ENCODE measurements at regions not wholly inside any gene's neighbourhood (a gene's known extent, or its start where the extent isn't known, plus 50 kb on each side); places are given as distances from the start of the nearest gene placed in this dataset.
A peak's percentile ranks its signal among the peaks of the same experiment; 100 is the strongest.
"Not testable (repeated sequence)": the region's sequence is repeated elsewhere in the genome, so short reads cannot be mapped to it uniquely, and the experiment has no call there.

- intact Hi-C loops (cut with DNase I), result no loop called here
- H3K27ac ChIP-seq, result no peak overlapping the region
- no peaks in the 10 kb centered on the region for H3K27me3 ChIP-seq
- no peaks in the 10 kb centered on the region for H3K36me3 ChIP-seq
- no peaks in the 10 kb centered on the region for H3K9me3 ChIP-seq
- H3K4me1 ChIP-seq, result no peaks in the 10 kb centered on the region
- H3K4me3 ChIP-seq, result no peak overlapping the region
- DNase-seq (peak; percentile 44), ATAC-seq (no peak)
- TF ChIP-seq CTCF (IDR thresholded peaks at IDR 0.05), result no peak
Observed at GRCh38 chr22:23499845-23500500, 80.1 kb downstream of the IGLL1 start.

- DNase-seq, result peak; percentile 48
- H3K36me3 ChIP-seq, result no peaks in the 10 kb centered on the region
Observed at GRCh38 chr22:23498811-23499798, 81.0 kb downstream of the IGLL1 start.

GRCh38 chr22:23497889-23498288, 82.2 kb downstream of the IGLL1 start:
- H3K27me3 ChIP-seq; H3K4me3 ChIP-seq; H3K9me3 ChIP-seq; DNase-seq; intact Hi-C loops (cut with DNase I); ATAC-seq; H3K36me3 ChIP-seq; H3K4me1 ChIP-seq; H3K27ac ChIP-seq: not testable (repeated sequence)

More at GRCh38 chr22:23498811-23499798, 81.0 kb downstream of the IGLL1 start:
- intact Hi-C loops (cut with DNase I), result no loop called here
- Histone ChIP-seq H3K4me1 (no peaks in the 10 kb centered on the region), H3K4me3 (no peak overlapping the region), H3K27me3 (no peaks in the 10 kb centered on the region), H3K27ac (no peak overlapping the region), H3K9me3 (no peaks in the 10 kb centered on the region)
- no peak for TF ChIP-seq CTCF (IDR thresholded peaks at IDR 0.05)
- peak; percentile 13 for ATAC-seq

GRCh38 chr22:23497016-23497885, 82.8 kb downstream of the IGLL1 start:
- Histone ChIP-seq H3K36me3 (no peaks in the 10 kb centered on the region), H3K9me3 (no peaks in the 10 kb centered on the region), H3K4me3 (no peak overlapping the region), H3K4me1 (no peaks in the 10 kb centered on the region), H3K27me3 (no peaks in the 10 kb centered on the region), H3K27ac (no peak overlapping the region)
- peak; percentile 34 for DNase-seq
- TF ChIP-seq CTCF (IDR thresholded peaks at IDR 0.05), result no peak
- intact Hi-C loops (cut with DNase I), result no loop called here
- ATAC-seq, result no peak

- Histone ChIP-seq H3K27me3 (no peaks in the 10 kb centered on the region), H3K36me3 (no peaks in the 10 kb centered on the region), H3K4me1 (no peaks in the 10 kb centered on the region), H3K9me3 (no peaks in the 10 kb centered on the region), H3K4me3 (no peak overlapping the region), H3K27ac (no peak overlapping the region)
- TF ChIP-seq CTCF (IDR thresholded peaks at IDR 0.05), result no peak
- DNase-seq (peak; percentile 33), ATAC-seq (no peak)
- intact Hi-C loops (cut with DNase I), result no loop called here
Observed at GRCh38 chr22:23496445-23496833, 83.7 kb downstream of the IGLL1 start.

Data from upper lobe of right lung (tissue), 1 donor.